SK-N-MC (cell line): ENCODE measurements at regions not wholly inside any gene's neighbourhood (a gene's known extent, or its start where the extent isn't known, plus 50 kb on each side); places are given as distances from the start of the nearest gene placed in this dataset.

ENCODE experiments used
- DNase-seq: peaks from one replicate; pipeline ENCODE4 v3.0.0-alpha.2; 2011; ENCODE audit warnings: low read depth, low spot score
- H3K27ac ChIP-seq: fragments of 200-600 bp; sonication (generic); 2 replicates; pipeline ENCODE4 v1.5.1; 2016; ENCODE audit warnings: mixed run types
- H3K36me3 ChIP-seq: fragments of 200-600 bp; sonication (generic); 2 replicates; pipeline ENCODE4 v1.6.1; 2017; ENCODE audit warnings: antibody characterized with exemption, low read length, mixed read lengths; ENCODE audit not compliant: insufficient read depth
- H3K4me3 ChIP-seq: fragments of 200-600 bp; sonication (generic); 2 replicates; pipeline ENCODE4 v1.5.1; 2016
- H3K9ac ChIP-seq: fragments of 200-600 bp; sonication (generic); 2 replicates; pipeline ENCODE4 v1.8.0; 2017; ENCODE audit warnings: mixed run types, mixed read lengths; ENCODE audit not compliant: insufficient read length
- H3K9me3 ChIP-seq: fragments of 200-600 bp; sonication (generic); 2 replicates; pipeline ENCODE4 v1.6.1; 2017; ENCODE audit warnings: low read depth, mild to moderate bottlenecking, antibody characterized with exemption, low read length, moderate library complexity, mixed read lengths
- EZH2 ChIP-seq: fragments of 200-600 bp; sonication (generic); IDR thresholded peaks from one replicate; pipeline ENCODE4 v1.6.1; 2017; ENCODE audit warnings: antibody characterized with exemption
- FOXP2 ChIP-seq: optimal IDR thresholded peaks from 2 replicates; pipeline ENCODE3; 2011; ENCODE audit warnings: mild to moderate bottlenecking, moderate library complexity; ENCODE audit not compliant: insufficient read depth; ENCODE audit errors: extremely low read length, control extremely low read depth
- POLR2AphosphoS5 ChIP-seq: IDR thresholded peaks from 2 replicates; pipeline ENCODE4 v1.6.1; 2012; ENCODE audit warnings: mild to moderate bottlenecking, low read depth, low read length, borderline replicate concordance

GRCh38 chr15:95208071-95208470 is 976.7 kb downstream of the MCTP2 start:
- TF ChIP-seq FOXP2: no peak
- TF ChIP-seq EZH2: no peak
- no peak for TF ChIP-seq POLR2AphosphoS5
- DNase-seq: no peak
- Histone ChIP-seq H3K9ac (no peak overlapping the region), H3K4me3 (no peak overlapping the region), H3K27ac (no peak overlapping the region), H3K9me3 (no peaks in the 10 kb centered on the region), H3K36me3 (no peaks in the 10 kb centered on the region)

GRCh38 chr15:95208988-95209387 is 977.6 kb downstream of the MCTP2 start:
- Histone ChIP-seq H3K9ac (no peak overlapping the region), H3K27ac (no peak overlapping the region), H3K4me3 (no peak overlapping the region), H3K36me3 (no peaks in the 10 kb centered on the region), H3K9me3 (no peaks in the 10 kb centered on the region)
- DNase-seq: no peak
- TF ChIP-seq POLR2AphosphoS5 (no peak), EZH2 (no peak), FOXP2 (no peak)

- H3K9ac ChIP-seq: no peak overlapping the region
- H3K4me3 ChIP-seq: no peak overlapping the region
- no peaks in the 10 kb centered on the region for H3K9me3 ChIP-seq
- no peak for DNase-seq
- no peaks in the 10 kb centered on the region for H3K36me3 ChIP-seq
- TF ChIP-seq POLR2AphosphoS5 (no peak), FOXP2 (no peak), EZH2 (no peak)
- H3K27ac ChIP-seq: no peak overlapping the region
Observed at GRCh38 chr15:95210436-95210981, 979.1 kb downstream of the MCTP2 start.

- no peak for DNase-seq
- no peaks in the 10 kb centered on the region for H3K9me3 ChIP-seq
- no peak overlapping the region for H3K27ac ChIP-seq
- no peak overlapping the region for H3K9ac ChIP-seq
- TF ChIP-seq EZH2: no peak
- TF ChIP-seq POLR2AphosphoS5: no peak
- no peak for TF ChIP-seq FOXP2
- H3K4me3 ChIP-seq: no peak overlapping the region
- no peaks in the 10 kb centered on the region for H3K36me3 ChIP-seq
Observed at GRCh38 chr15:95215017-95215416, 983.7 kb downstream of the MCTP2 start.

GRCh38 chr15:95226835-95227234 is 995.5 kb downstream of the MCTP2 start:
- Histone ChIP-seq H3K9ac (no peak overlapping the region), H3K36me3 (no peaks in the 10 kb centered on the region), H3K4me3 (no peak overlapping the region), H3K9me3 (no peaks in the 10 kb centered on the region), H3K27ac (no peak overlapping the region)
- TF ChIP-seq POLR2AphosphoS5: no peak
- no peak for TF ChIP-seq FOXP2
- no peak for TF ChIP-seq EZH2
- no peak for DNase-seq

GRCh38 chr15:95227235-95227634 is 995.9 kb downstream of the MCTP2 start:
- Histone ChIP-seq H3K9ac (no peak overlapping the region), H3K9me3 (no peaks in the 10 kb centered on the region), H3K36me3 (no peaks in the 10 kb centered on the region), H3K4me3 (no peak overlapping the region), H3K27ac (no peak overlapping the region)
- TF ChIP-seq POLR2AphosphoS5 (no peak), EZH2 (no peak), FOXP2 (no peak)
- DNase-seq: no peak

- H3K9me3 ChIP-seq: no peaks in the 10 kb centered on the region
- H3K9ac ChIP-seq: no peak overlapping the region
- TF ChIP-seq POLR2AphosphoS5 (no peak), FOXP2 (no peak), EZH2 (no peak)
- H3K27ac ChIP-seq: no peak overlapping the region
- H3K4me3 ChIP-seq: no peak overlapping the region
- H3K36me3 ChIP-seq: no peaks in the 10 kb centered on the region
- no peak for DNase-seq
Observed at GRCh38 chr15:95228856-95229555, 997.6 kb downstream of the MCTP2 start.

GRCh38 chr15:95235033-95235432 is 1003.7 kb downstream of the MCTP2 start:
- Histone ChIP-seq H3K9me3 (no peaks in the 10 kb centered on the region), H3K4me3 (no peak overlapping the region), H3K27ac (no peak overlapping the region), H3K9ac (no peak overlapping the region), H3K36me3 (no peaks in the 10 kb centered on the region)
- no peak for TF ChIP-seq FOXP2
- no peak for TF ChIP-seq EZH2
- no peak for TF ChIP-seq POLR2AphosphoS5
- no peak for DNase-seq
